ENCODE measurements at regions not wholly inside any gene's neighbourhood (a gene's known extent, or its start where the extent isn't known, plus 50 kb on each side); places are given as distances from the start of the nearest gene placed in this dataset.

DNA sequence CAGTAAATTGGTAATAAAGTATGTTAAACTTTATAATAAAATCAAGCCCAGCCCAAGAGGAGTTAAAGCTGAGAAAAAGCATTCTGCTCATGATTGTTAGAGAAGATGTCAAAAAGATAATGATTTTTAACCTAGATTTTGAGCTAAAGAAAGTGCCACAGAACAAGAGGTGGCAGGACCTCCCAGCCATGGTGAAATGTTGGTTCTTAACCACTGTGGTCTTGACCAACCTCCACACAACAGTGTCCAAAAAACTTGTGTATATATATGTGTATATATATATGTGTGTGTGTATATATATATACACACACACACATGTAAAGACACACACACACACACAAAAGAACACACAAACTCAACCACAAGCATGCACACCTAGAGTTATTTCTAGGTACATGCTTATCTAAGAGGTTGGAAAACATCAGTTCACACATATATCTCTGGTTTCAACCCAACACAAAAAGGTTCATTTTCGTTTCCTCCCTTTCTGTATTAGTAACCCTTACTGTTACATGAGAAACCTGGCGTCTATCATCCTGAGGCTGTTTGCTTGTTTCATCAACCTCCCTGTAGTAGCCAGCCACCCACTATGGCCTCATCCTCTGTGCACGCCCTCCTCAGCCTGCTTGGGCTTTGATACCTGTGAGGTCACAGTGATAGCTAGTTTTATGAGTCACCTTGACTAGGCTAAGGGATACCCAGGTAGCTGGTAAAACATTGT lies 631.8 kb upstream of the ID2 start:
- H3K27me3 ChIP-seq = no peaks in the 10 kb centered on the region
- intact Hi-C loops (cut with DNase I) = no loop called here
- no peaks in the 10 kb centered on the region for H3K9me3 ChIP-seq
- no peaks in the 10 kb centered on the region for H3K4me1 ChIP-seq
- H3K36me3 ChIP-seq = no peaks in the 10 kb centered on the region
- TF ChIP-seq CTCF (IDR thresholded peaks at IDR 0.05) (no peak), POLR2A (IDR thresholded peaks at IDR 0.05) (no peak)
- WGBS, 2 donors = 64 to 67% methylated on average over 3 of the region's 3 CpGs
- H3K27ac ChIP-seq = no peak overlapping the region
- DNase-seq = no peak
- no peak overlapping the region for H3K4me3 ChIP-seq

GRCh38 chr2:8053216-8053615 lies 628.6 kb upstream of the ID2 start:
- peaks cover 0 to 8% (median 0%) of the 10 kb centered on the region in 3 donors for H3K9me3 ChIP-seq
- H3K27ac ChIP-seq = no peak overlapping the region
- intact Hi-C loops (cut with DNase I) = no loop called here
- no peaks in the 10 kb centered on the region for H3K27me3 ChIP-seq
- TF ChIP-seq POLR2A (IDR thresholded peaks at IDR 0.05) = no peak
- H3K4me3 ChIP-seq = no peak overlapping the region
- no peaks in the 10 kb centered on the region for H3K4me1 ChIP-seq
- DNase-seq = no peak
- no peaks in the 10 kb centered on the region for H3K36me3 ChIP-seq

DNA sequence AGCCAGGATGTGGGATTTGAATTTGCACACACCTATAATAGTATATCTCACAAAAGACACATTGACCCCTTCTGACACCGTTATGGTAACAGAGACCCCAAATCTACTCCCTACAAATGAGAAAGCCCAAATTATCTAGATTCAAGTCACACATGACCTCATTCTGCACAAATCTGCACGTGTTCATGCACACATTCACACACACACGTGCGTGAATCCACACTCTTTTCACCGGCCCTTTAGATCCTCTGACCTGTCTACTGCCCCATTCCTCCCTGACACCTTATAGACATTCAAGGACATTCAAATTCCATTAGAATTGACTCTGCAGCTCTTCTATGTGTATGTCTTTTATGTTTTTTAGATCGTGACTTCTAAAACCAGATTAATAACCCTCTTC lies 627.8 kb upstream of the ID2 start:
- Histone ChIP-seq H3K27ac (no peak overlapping the region), H3K4me3 (no peak overlapping the region), H3K36me3 (no peaks in the 10 kb centered on the region), H3K27me3 (no peaks in the 10 kb centered on the region), H3K9me3 (peaks cover 0 to 8% (median 0%) of the 10 kb centered on the region in 3 donors), H3K4me1 (peaks cover 0 to 6% (median 0%) of the 10 kb centered on the region in 3 donors)
- TF ChIP-seq POLR2A (IDR thresholded peaks at IDR 0.05) (no peak), CTCF (IDR thresholded peaks at IDR 0.05) (no peak)
- intact Hi-C loops (cut with DNase I) = no loop called here
- DNase-seq = no peak
- WGBS, 2 donors = 83 to 85% methylated on average over 6 of the region's 6 CpGs

GRCh38 chr2:8058652-8059051 lies 623.2 kb upstream of the ID2 start:
- no peak overlapping the region for H3K4me3 ChIP-seq
- no peak for DNase-seq
- TF ChIP-seq CTCF (IDR thresholded peaks at IDR 0.05) = no peak
- no peak for TF ChIP-seq POLR2A (IDR thresholded peaks at IDR 0.05)
- H3K36me3 ChIP-seq = no peaks in the 10 kb centered on the region
- peaks cover 0 to 7% (median 0%) of the 10 kb centered on the region in 3 donors for H3K4me1 ChIP-seq
- H3K9me3 ChIP-seq = peaks cover 0 to 8% (median 0%) of the 10 kb centered on the region in 3 donors
- no peaks in the 10 kb centered on the region for H3K27me3 ChIP-seq
- H3K27ac ChIP-seq = no peak overlapping the region
- intact Hi-C loops (cut with DNase I) = no loop called here
- WGBS, 2 donors = 22 to 36% methylated on average over 2 of the region's 2 CpGs

GRCh38 chr2:8059255-8059654 lies 622.6 kb upstream of the ID2 start:
- TF ChIP-seq CTCF (IDR thresholded peaks at IDR 0.05) (no peak), POLR2A (IDR thresholded peaks at IDR 0.05) (no peak)
- 58 to 64% methylated on average over 3 of the region's 3 CpGs for WGBS, 2 donors
- DNase-seq = no peak
- intact Hi-C loops (cut with DNase I) = no loop called here
- Histone ChIP-seq H3K27ac (no peak overlapping the region), H3K27me3 (no peaks in the 10 kb centered on the region), H3K36me3 (no peaks in the 10 kb centered on the region), H3K9me3 (peaks cover 0 to 8% (median 0%) of the 10 kb centered on the region in 3 donors), H3K4me3 (no peak overlapping the region), H3K4me1 (peaks cover 0 to 7% (median 0%) of the 10 kb centered on the region in 3 donors)
